A673 (cell line): ENCODE measurements at regions not wholly inside any gene's neighbourhood (a gene's known extent, or its start where the extent isn't known, plus 50 kb on each side); places are given as distances from the start of the nearest gene placed in this dataset.

ENCODE experiments used
- CTCF ChIP-seq: fragments of 300-800, 200-600 bp; sonication (generic); conservative IDR thresholded peaks from 2 replicates; pipeline ENCODE4 v1.5.1; 2017; ENCODE audit warnings: low read depth, mild to moderate bottlenecking, antibody characterized with exemption, low read length, moderate library complexity, mixed read lengths
- EZH2 ChIP-seq: fragments of 200-600 bp; sonication (generic); IDR thresholded peaks from 2 replicates; pipeline ENCODE4 v1.6.1; 2017; ENCODE audit warnings: borderline replicate concordance, low read depth, mild to moderate bottlenecking, mixed read lengths, antibody characterized with exemption, low read length; ENCODE audit not compliant: poor library complexity, severe bottlenecking

GRCh38 chr13:83024955-83025594 lies 857.2 kb downstream of the SLITRK1 start:
- TF ChIP-seq CTCF (no peak), EZH2 (no peak)
